WTC11 (cell line): ENCODE measurements at regions not wholly inside any gene's neighbourhood (a gene's known extent, or its start where the extent isn't known, plus 50 kb on each side); places are given as distances from the start of the nearest gene placed in this dataset.

Source experiments
- ATF1 ChIP-seq: sonication (generic); formaldehyde crosslinking; IDR thresholded peaks from 2 replicates; pipeline ENCODE4 v1.8.1; 2023; ENCODE audit warnings: mild to moderate bottlenecking, moderate library complexity, missing genetic modification reagents
- ERG ChIP-seq: fragments of 250-450 bp; sonication (Bioruptor Pico); IDR thresholded peaks from 2 replicates; pipeline ENCODE4 v1.8.0; 2021; ENCODE audit warnings: mild to moderate bottlenecking
- ESRRA ChIP-seq: sonication (generic); formaldehyde crosslinking; IDR thresholded peaks from 2 replicates; pipeline ENCODE4 v1.8.1; 2022; ENCODE audit warnings: mild to moderate bottlenecking, missing genetic modification reagents, borderline replicate concordance
- NR2C2 ChIP-seq: sonication (generic); formaldehyde crosslinking; IDR thresholded peaks from 2 replicates; pipeline ENCODE4 v1.8.0; 2022; ENCODE audit warnings: mild to moderate bottlenecking, missing genetic modification reagents
- PRRX2 ChIP-seq: fragments of 250-450 bp; sonication (Bioruptor Pico); IDR thresholded peaks from 2 replicates; pipeline ENCODE4 v1.8.0; 2021; ENCODE audit warnings: mild to moderate bottlenecking
- SMAD3 ChIP-seq: sonication (generic); formaldehyde crosslinking; IDR thresholded peaks from 2 replicates; pipeline ENCODE4 v1.8.0; 2022; ENCODE audit warnings: missing genetic modification reagents, mild to moderate bottlenecking, borderline replicate concordance
- USF2 ChIP-seq: sonication (generic); formaldehyde crosslinking; IDR thresholded peaks from 2 replicates; pipeline ENCODE4 v1.8.1; 2023; ENCODE audit warnings: mild to moderate bottlenecking, missing genetic modification reagents, moderate library complexity
- ZNF416 ChIP-seq: fragments of 250-450 bp; sonication (Bioruptor Pico); IDR thresholded peaks from 2 replicates; pipeline ENCODE4 v1.9.0; 2021; ENCODE audit warnings: mild to moderate bottlenecking, inconsistent platforms
- TF ChIP-seq, protein P1 (sequence below): fragments of 200-600 bp; IDR thresholded peaks from 2 replicates; pipeline ENCODE4 v1.8.0; 2022; ENCODE audit warnings: antibody characterized with exemption
- TF ChIP-seq, protein P2 (sequence below): sonication (generic); formaldehyde crosslinking; IDR thresholded peaks from 2 replicates; pipeline ENCODE4 v1.8.0; 2022; ENCODE audit warnings: mild to moderate bottlenecking, missing genetic modification reagents
- TF ChIP-seq, protein P3 (sequence below): sonication (generic); formaldehyde crosslinking; IDR thresholded peaks from 2 replicates; pipeline ENCODE4 v1.8.1; 2023; ENCODE audit warnings: mild to moderate bottlenecking, missing genetic modification reagents
- TF ChIP-seq, protein P4 (sequence below): sonication (generic); formaldehyde crosslinking; IDR thresholded peaks from 2 replicates; pipeline ENCODE4 v1.8.0; 2022; ENCODE audit warnings: mild to moderate bottlenecking, missing genetic modification reagents

GRCh38 chr20:55406891-55407290 lies 598.4 kb downstream of the CBLN4 start:
- no peak for TF ChIP-seq USF2 (CRISPR knock-in tag)
- TF ChIP-seq NR2C2 (CRISPR knock-in tag): no peak
- TF ChIP-seq, protein P1, sequence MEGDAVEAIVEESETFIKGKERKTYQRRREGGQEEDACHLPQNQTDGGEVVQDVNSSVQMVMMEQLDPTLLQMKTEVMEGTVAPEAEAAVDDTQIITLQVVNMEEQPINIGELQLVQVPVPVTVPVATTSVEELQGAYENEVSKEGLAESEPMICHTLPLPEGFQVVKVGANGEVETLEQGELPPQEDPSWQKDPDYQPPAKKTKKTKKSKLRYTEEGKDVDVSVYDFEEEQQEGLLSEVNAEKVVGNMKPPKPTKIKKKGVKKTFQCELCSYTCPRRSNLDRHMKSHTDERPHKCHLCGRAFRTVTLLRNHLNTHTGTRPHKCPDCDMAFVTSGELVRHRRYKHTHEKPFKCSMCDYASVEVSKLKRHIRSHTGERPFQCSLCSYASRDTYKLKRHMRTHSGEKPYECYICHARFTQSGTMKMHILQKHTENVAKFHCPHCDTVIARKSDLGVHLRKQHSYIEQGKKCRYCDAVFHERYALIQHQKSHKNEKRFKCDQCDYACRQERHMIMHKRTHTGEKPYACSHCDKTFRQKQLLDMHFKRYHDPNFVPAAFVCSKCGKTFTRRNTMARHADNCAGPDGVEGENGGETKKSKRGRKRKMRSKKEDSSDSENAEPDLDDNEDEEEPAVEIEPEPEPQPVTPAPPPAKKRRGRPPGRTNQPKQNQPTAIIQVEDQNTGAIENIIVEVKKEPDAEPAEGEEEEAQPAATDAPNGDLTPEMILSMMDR: no peak
- no peak for TF ChIP-seq SMAD3
- TF ChIP-seq, protein P2, sequence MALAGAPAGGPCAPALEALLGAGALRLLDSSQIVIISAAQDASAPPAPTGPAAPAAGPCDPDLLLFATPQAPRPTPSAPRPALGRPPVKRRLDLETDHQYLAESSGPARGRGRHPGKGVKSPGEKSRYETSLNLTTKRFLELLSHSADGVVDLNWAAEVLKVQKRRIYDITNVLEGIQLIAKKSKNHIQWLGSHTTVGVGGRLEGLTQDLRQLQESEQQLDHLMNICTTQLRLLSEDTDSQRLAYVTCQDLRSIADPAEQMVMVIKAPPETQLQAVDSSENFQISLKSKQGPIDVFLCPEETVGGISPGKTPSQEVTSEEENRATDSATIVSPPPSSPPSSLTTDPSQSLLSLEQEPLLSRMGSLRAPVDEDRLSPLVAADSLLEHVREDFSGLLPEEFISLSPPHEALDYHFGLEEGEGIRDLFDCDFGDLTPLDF (CRISPR knock-in tag): no peak
- no peak for TF ChIP-seq ERG (CRISPR knock-in tag)
- TF ChIP-seq, protein P3, sequence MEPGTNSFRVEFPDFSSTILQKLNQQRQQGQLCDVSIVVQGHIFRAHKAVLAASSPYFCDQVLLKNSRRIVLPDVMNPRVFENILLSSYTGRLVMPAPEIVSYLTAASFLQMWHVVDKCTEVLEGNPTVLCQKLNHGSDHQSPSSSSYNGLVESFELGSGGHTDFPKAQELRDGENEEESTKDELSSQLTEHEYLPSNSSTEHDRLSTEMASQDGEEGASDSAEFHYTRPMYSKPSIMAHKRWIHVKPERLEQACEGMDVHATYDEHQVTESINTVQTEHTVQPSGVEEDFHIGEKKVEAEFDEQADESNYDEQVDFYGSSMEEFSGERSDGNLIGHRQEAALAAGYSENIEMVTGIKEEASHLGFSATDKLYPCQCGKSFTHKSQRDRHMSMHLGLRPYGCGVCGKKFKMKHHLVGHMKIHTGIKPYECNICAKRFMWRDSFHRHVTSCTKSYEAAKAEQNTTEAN: no peak
- TF ChIP-seq ESRRA (CRISPR knock-in tag): no peak
- TF ChIP-seq, protein P4, sequence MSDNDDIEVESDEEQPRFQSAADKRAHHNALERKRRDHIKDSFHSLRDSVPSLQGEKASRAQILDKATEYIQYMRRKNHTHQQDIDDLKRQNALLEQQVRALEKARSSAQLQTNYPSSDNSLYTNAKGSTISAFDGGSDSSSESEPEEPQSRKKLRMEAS (CRISPR knock-in tag): no peak
- TF ChIP-seq ATF1: no peak
- TF ChIP-seq PRRX2 (CRISPR knock-in tag): no peak
- no peak for TF ChIP-seq ZNF416 (CRISPR knock-in tag)
